K562 (cell line): ENCODE measurements at regions not wholly inside any gene's neighbourhood (a gene's known extent, or its start where the extent isn't known, plus 50 kb on each side); places are given as distances from the start of the nearest gene placed in this dataset.

ENCODE experiments used
- ATAC-seq: fragments of 200-7000 bp; cut with Tn5 transposase; 3 replicates; pipeline ENCODE4 v1.9.1; 2020; ENCODE audit warnings: moderate library complexity
- BruUV-seq: library from RNA; stranded (reverse); fragments of 400-500 nt; replicated peaks from 2 replicates; lab custom pipeline; 2021; lab: Mats Ljungman, UMichigan
- CTCF ChIA-PET: fragments of 300-600 bp; formaldehyde crosslinking; extraction: SDS; loops from one replicate; lab custom pipeline; 2021; ENCODE audit warnings: low intra/inter-chr PET ratio; lab: Yijun Ruan, JAX
- POLR2A ChIA-PET: fragments of 300-600, 350-650 bp; sonication (Branson Sonifier 250); formaldehyde crosslinking; extraction: SDS; loops from one replicate; lab custom pipeline; 2021; ENCODE audit warnings: antibody characterized with exemption, inconsistent platforms; lab: Yijun Ruan, JAX
- DNase-seq, 4 experiments: peaks; one replicate each; pipeline versions ENCODE4 v3.0.0 to v3.0.0-alpha.2; 2011 to 2018; ENCODE audit warnings: low spot score in 3 of 4, mixed read lengths in 3 of 4; ENCODE audit errors: extremely low read depth in 1 of 4
- FAIRE-seq: peaks from 2 replicates; lab custom pipeline; 2011; peaks lifted over from hg19 to GRCh38; lab: Jason Lieb, UNC
- H2AFZ ChIP-seq: 2 replicates; pipeline ENCODE4 v1.6.0; 2011; ENCODE audit warnings: low read depth, low read length, control low read depth, inconsistent platforms
- H3K27ac ChIP-seq: fragments of 200-600 bp; 3 replicates; pipeline ENCODE4 v1.8.0; 2011; ENCODE audit warnings: low read depth, mild to moderate bottlenecking, control low read depth, inconsistent platforms, low read length, moderate library complexity, mixed read lengths; ENCODE audit errors: extremely low read depth
- H3K27me3 ChIP-seq, 2 experiments: fragments of 300-600 bp in 1 of 2; 2 replicates in 1 of 2; 3 replicates in 1 of 2; pipeline versions ENCODE4 v1.6.0 to v1.8.0; 2011; ENCODE audit warnings: inconsistent platforms in 2 of 2, low read length in 2 of 2, mild to moderate bottlenecking in 1 of 2, mixed read lengths in 1 of 2, moderate library complexity in 1 of 2; ENCODE audit not compliant: control insufficient read depth in 2 of 2, insufficient read depth in 2 of 2
- H3K36me3 ChIP-seq: fragments of 300-600 bp; 3 replicates; pipeline ENCODE4 v1.8.0; 2011; ENCODE audit warnings: mild to moderate bottlenecking, low read length, inconsistent platforms; ENCODE audit not compliant: control insufficient read depth, insufficient read depth
- H3K4me1 ChIP-seq, 2 experiments: fragments of 200-600 bp in 1 of 2; replicated peaks in 1 of 2; 2 replicates in 1 of 2; 3 replicates in 1 of 2; pipeline versions ENCODE4 v1.5.1 to v1.8.0; 2011; ENCODE audit warnings: inconsistent platforms in 2 of 2, low read length in 2 of 2, mild to moderate bottlenecking in 1 of 2, mixed read lengths in 1 of 2, moderate library complexity in 1 of 2; ENCODE audit not compliant: control insufficient read depth in 2 of 2, insufficient read depth in 2 of 2
- H3K4me2 ChIP-seq: 2 replicates; pipeline ENCODE4 v1.6.1; 2011; ENCODE audit warnings: low read length, control low read depth, inconsistent platforms, mixed read lengths; ENCODE audit not compliant: insufficient read depth
- H3K4me3 ChIP-seq: fragments of 200-600 bp; sonication (generic), shearing (Covaris generic); 2 replicates; pipeline ENCODE4 v1.5.1; 2016; ENCODE audit warnings: control low read depth, inconsistent platforms
- H3K79me2 ChIP-seq: fragments of 200-600 bp; 3 replicates; pipeline ENCODE4 v1.8.0; 2011; ENCODE audit warnings: low read length, inconsistent platforms; ENCODE audit not compliant: control insufficient read depth, insufficient read depth
- H3K9ac ChIP-seq, 2 experiments: 2 replicates each; pipeline versions ENCODE4 v1.6.0 to v1.6.1; 2011; ENCODE audit warnings: low read depth in 2 of 2, low read length in 2 of 2, control low read depth in 1 of 2, inconsistent platforms in 1 of 2, mild to moderate bottlenecking in 1 of 2, mixed read lengths in 1 of 2; ENCODE audit not compliant: insufficient read depth in 1 of 2
- H3K9me1 ChIP-seq: one replicate; pipeline ENCODE4 v1.6.0; 2011; ENCODE audit warnings: inconsistent platforms, mild to moderate bottlenecking, low read length, moderate library complexity; ENCODE audit not compliant: control insufficient read depth, insufficient read depth
- H3K9me3 ChIP-seq: replicated peaks from 2 replicates; pipeline ENCODE4 v1.5.1; 2011; ENCODE audit warnings: low read depth, low read length, inconsistent platforms; ENCODE audit not compliant: control insufficient read depth, insufficient read depth
- H4K20me1 ChIP-seq: replicated peaks from 2 replicates; pipeline ENCODE4 v1.6.1; 2011; ENCODE audit warnings: low read length, inconsistent platforms, mixed read lengths; ENCODE audit not compliant: control insufficient read depth, insufficient read depth
- C11orf30 ChIP-seq: fragments of 450-650 bp; IDR thresholded peaks from 2 replicates; pipeline ENCODE4 v1.6.1; 2016; ENCODE audit warnings: low read depth, mild to moderate bottlenecking
- EWSR1 ChIP-seq: fragments of 450-650 bp; IDR thresholded peaks from 2 replicates; pipeline ENCODE4 v1.6.1; 2018; ENCODE audit warnings: borderline replicate concordance, mild to moderate bottlenecking, low read depth, moderate library complexity; ENCODE audit not compliant: partially characterized antibody
- GTF2E2 ChIP-seq: fragments of 200-800 bp; sonication (Bioruptor generic); IDR thresholded peaks from 2 replicates; pipeline ENCODE4 v1.6.1; 2016; ENCODE audit warnings: missing genetic modification characterization, missing compliant biosample characterization
- MAFG ChIP-seq: fragments of 450-650 bp; conservative IDR thresholded peaks from 2 replicates; pipeline ENCODE4 v1.6.1; 2016; ENCODE audit warnings: missing genetic modification characterization, missing compliant biosample characterization
- MAFK ChIP-seq: IDR thresholded peaks from 2 replicates; pipeline ENCODE4 v1.6.1; 2011; ENCODE audit warnings: low read length, improper control_type of control experiment
- NRF1 ChIP-seq, 2 experiments: fragments of 450-650 bp; IDR thresholded peaks in 1 of 2; conservative IDR thresholded peaks in 1 of 2; 2 replicates each; pipeline ENCODE4 v1.6.1; 2014; ENCODE audit warnings: mild to moderate bottlenecking in 2 of 2
- ZFP30 ChIP-seq: fragments of 250-450 bp; sonication (Bioruptor Pico); IDR thresholded peaks from 2 replicates; pipeline ENCODE4 v1.8.0; 2022; ENCODE audit warnings: moderate library complexity, mild to moderate bottlenecking, inconsistent platforms, borderline replicate concordance
- ZNF316 ChIP-seq: fragments of 450-650 bp; IDR thresholded peaks from 2 replicates; pipeline ENCODE4 v1.6.1; 2016
- WGBS: fragments of 100-300 bp; shearing (Covaris generic); methylation state at CpG from one replicate; pipeline ENCODE4 v1.1.6; 2016; ENCODE audit warnings: low coverage, mixed read lengths; ENCODE audit not compliant: insufficient coverage; ENCODE audit errors: missing lambda C conversion rate; 5-methylcytosine and 5-hydroxymethylcytosine counted together
- in situ Hi-C: fragments of 300-500 bp; cut with MboI; formaldehyde crosslinking; loops from 4 replicates; pipeline ENCODE4 v1.15.0; 2018; ENCODE audit warnings: inconsistent platforms, mixed read lengths
- intact Hi-C: fragments of 100-400 bp; cut with micrococcal nuclease; formaldehyde crosslinking; loops from 2 replicates; pipeline ENCODE4 v1.14.2; 2022
- TF ChIP-seq, protein P1 (sequence below): IDR thresholded peaks from 2 replicates; pipeline ENCODE4 v1.6.1; 2011; ENCODE audit warnings: borderline replicate concordance, low read depth, mild to moderate bottlenecking, moderate library complexity, low read length; ENCODE audit not compliant: insufficient read depth, poor library complexity, severe bottlenecking

DNA sequence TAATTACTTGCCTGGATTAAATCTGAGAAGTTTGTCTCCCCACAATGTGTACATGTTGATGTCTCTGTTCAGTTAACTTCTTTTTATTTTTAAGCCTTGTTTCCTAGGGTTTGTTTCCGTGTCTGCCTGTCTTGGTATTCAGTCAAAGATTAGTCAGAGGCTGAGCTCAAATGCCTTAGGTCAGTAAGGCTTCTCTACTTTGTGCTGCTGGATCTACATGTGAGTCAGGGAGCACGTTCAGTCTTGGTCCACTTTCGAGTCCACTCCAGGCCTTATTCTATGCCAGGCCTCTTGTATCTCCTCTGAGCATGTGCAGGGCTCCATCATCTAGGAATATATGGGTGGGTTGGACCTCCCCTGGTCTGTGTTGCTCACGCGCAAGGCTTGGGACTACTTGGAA lies 93.3 kb upstream of the FZD8 start:
- Histone ChIP-seq H3K27ac (no peak overlapping the region), H3K36me3 (no peaks in the 10 kb centered on the region; the same call in 2 of the 3 replicates), H3K27me3 (no peaks in the 10 kb centered on the region), H4K20me1 (no peaks in the 10 kb centered on the region), H3K9me3 (no peaks in the 10 kb centered on the region), H3K4me2 (no peak overlapping the region), H3K9ac (no peak overlapping the region), H2AFZ (no peak overlapping the region), H3K4me3 (no peak overlapping the region), H3K9me1 (no peaks in the 10 kb centered on the region), H3K4me1 (no peaks in the 10 kb centered on the region), H3K79me2 (no peaks in the 10 kb centered on the region)
- 0% methylated on average over 5 of the region's 5 CpGs for WGBS
- no TSS peak for BruUV-seq
- TF ChIP-seq ZFP30 (CRISPR knock-in tag) (no peak), NRF1 (conservative IDR thresholded peaks at IDR 0.05 in 1 of 2, IDR thresholded peaks at IDR 0.05 in 1 of 2) (peak; percentile 19 to 33; a peak in 2 of 4 replicates)
- ATAC-seq (no peak), FAIRE-seq (no peak), DNase-seq (no peak)
- intact Hi-C loops = no loop called here
- CTCF ChIA-PET = no interaction called here
- POLR2A ChIA-PET = no interaction called here
- in situ Hi-C loops = no loop called here

DNA sequence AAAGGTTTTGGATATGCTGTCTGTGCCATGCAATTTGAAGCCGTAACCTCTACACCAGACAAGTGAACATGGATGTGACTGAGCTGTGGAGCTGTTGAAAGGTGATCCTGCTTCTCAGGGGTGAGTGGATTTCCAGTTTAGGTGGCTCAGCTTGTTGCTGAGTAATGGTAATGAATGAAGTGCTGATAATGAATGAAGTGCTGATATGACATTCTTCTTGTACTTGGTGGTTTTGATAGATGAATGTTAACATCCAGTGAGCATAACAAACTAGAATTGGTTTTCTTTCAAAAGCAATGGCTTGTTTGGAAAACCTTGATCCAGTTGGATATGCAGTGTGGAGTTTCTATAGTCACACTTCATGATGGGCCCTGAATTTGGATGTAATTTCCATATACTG lies 89.7 kb upstream of the FZD8 start:
- Histone ChIP-seq H3K27me3 (no peaks in the 10 kb centered on the region), H3K27ac (no peak overlapping the region), H3K9me3 (no peaks in the 10 kb centered on the region), H2AFZ (no peak overlapping the region), H3K4me3 (no peak overlapping the region), H3K36me3 (no peaks in the 10 kb centered on the region; the same call in 2 of the 3 replicates), H3K4me1 (no peaks in the 10 kb centered on the region), H3K9me1 (no peaks in the 10 kb centered on the region), H3K79me2 (no peaks in the 10 kb centered on the region), H4K20me1 (no peaks in the 10 kb centered on the region), H3K9ac (no peak overlapping the region), H3K4me2 (no peak overlapping the region)
- ATAC-seq (no peak), FAIRE-seq (no peak), DNase-seq (no peak)
- TF ChIP-seq C11orf30 = peak; percentile 51
- TF ChIP-seq, protein P1, sequence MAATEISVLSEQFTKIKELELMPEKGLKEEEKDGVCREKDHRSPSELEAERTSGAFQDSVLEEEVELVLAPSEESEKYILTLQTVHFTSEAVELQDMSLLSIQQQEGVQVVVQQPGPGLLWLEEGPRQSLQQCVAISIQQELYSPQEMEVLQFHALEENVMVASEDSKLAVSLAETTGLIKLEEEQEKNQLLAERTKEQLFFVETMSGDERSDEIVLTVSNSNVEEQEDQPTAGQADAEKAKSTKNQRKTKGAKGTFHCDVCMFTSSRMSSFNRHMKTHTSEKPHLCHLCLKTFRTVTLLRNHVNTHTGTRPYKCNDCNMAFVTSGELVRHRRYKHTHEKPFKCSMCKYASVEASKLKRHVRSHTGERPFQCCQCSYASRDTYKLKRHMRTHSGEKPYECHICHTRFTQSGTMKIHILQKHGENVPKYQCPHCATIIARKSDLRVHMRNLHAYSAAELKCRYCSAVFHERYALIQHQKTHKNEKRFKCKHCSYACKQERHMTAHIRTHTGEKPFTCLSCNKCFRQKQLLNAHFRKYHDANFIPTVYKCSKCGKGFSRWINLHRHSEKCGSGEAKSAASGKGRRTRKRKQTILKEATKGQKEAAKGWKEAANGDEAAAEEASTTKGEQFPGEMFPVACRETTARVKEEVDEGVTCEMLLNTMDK = no peak
- no peak for TF ChIP-seq EWSR1
- peak; percentile 4; the same call in 1 of the 2 replicates for TF ChIP-seq MAFK
- peak; percentile 71 for TF ChIP-seq ZNF316
- TF ChIP-seq MAFG (tag) = peak; percentile 15; the same call in 1 of the 2 replicates
- no peak for TF ChIP-seq GTF2E2 (tag)
- POLR2A ChIA-PET = interaction anchor here (1.1 kb wide), 1 partner anchor 11 kb away, joined by 3 read pairs; no protein-coding TSS in a partner anchor
- 0% methylated on average over 1 of the region's 1 CpG for WGBS
- no TSS peak for BruUV-seq
- intact Hi-C loops (no loop called here), in situ Hi-C loops (no loop called here)
- CTCF ChIA-PET = no interaction called here
